ENCODE measurements at regions not wholly inside any gene's neighbourhood (a gene's known extent, or its start where the extent isn't known, plus 50 kb on each side); places are given as distances from the start of the nearest gene placed in this dataset.

DNA sequence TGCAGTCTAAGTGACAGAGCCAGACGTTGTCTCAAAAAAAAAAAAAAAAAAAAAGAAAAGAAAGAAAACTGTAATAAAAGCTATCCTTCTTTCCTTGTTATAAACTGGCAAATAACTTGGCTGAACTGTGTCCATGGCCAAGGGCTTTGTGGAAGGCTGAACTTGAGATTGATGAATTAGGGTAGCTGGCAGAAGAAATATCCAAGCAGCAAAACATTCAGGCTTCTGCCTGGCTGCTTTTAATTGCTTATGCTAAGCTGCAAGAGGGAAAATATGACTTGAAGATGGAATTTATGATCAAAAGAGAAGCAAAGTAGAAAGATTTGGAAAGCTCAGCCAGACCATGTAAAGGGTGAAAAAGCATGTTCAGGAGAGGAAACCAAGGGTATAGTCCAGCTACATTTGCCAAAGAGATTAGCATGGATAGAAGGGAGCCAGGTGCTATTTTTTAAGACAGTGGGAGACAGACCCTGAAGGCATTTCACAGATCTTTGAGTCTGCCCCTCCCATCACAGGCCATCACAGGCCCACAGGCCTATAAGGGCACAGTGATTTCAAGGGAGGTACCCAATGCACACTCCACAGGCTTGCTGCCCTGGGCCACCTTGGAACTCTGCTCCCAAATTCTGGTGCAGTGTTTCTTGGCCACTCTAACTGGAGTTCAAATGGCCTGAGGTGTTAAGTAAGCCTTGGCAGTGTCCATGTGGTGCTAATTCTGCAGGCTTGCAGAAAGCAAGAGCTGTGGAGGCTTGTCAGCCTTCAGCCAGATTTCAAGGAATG is 226.0 kb downstream of the AEBP2 start:
- TF ChIP-seq POLR2A (IDR thresholded peaks at IDR 0.05) (no peak), POLR2AphosphoS5 (IDR thresholded peaks at IDR 0.05) (no peak), EP300 (IDR thresholded peaks at IDR 0.05) (no peak)
- TF ChIP-seq, protein P1, sequence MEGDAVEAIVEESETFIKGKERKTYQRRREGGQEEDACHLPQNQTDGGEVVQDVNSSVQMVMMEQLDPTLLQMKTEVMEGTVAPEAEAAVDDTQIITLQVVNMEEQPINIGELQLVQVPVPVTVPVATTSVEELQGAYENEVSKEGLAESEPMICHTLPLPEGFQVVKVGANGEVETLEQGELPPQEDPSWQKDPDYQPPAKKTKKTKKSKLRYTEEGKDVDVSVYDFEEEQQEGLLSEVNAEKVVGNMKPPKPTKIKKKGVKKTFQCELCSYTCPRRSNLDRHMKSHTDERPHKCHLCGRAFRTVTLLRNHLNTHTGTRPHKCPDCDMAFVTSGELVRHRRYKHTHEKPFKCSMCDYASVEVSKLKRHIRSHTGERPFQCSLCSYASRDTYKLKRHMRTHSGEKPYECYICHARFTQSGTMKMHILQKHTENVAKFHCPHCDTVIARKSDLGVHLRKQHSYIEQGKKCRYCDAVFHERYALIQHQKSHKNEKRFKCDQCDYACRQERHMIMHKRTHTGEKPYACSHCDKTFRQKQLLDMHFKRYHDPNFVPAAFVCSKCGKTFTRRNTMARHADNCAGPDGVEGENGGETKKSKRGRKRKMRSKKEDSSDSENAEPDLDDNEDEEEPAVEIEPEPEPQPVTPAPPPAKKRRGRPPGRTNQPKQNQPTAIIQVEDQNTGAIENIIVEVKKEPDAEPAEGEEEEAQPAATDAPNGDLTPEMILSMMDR (IDR thresholded peaks at IDR 0.05) = no peak

Measured in sigmoid colon (tissue), 4 donors.